ENCODE measurements at regions not wholly inside any gene's neighbourhood (a gene's known extent, or its start where the extent isn't known, plus 50 kb on each side); places are given as distances from the start of the nearest gene placed in this dataset.

DNA sequence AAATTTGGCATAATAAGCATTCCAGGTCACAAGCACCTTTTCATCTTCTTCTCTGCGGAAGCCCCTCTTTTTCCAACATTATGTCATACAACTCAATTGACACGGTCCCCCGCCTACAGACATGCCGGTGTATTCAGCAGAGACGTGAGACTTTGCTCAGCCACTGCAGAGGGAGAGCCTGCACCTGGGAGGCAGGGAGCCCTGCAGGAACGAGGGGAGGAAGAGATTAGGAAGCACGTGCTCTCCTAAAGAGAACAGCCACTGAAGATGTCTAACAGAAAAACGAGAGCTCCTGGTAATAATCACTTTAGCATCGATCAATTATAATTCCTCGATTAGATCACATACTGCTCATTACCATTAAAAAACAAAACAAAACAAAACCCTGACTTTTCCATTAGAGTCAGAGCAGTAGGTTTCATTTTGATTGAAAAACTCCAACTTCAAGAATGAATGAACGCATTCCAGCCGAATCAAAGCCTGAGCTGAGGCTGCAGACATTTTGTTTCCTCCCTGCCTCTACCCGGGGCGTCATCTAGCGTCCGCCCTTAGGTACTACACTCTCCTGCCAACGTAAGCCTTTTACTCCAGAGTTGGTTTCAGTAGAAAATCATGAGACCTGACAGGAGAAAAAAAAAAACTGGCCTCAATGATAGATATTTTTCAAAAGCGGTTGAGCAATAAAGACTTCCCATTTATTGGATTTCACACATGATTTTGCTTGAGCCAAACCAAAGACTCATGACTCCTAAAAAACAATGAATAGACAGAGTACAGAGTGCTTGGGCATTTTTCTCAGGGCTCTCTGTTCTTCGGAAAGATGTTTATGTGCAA, 194.5 kb downstream of the KATNAL1 start (continued):
- TF ChIP-seq MZF1 (tag by site-specific recombination; IDR thresholded peaks at IDR 0.05; ENCODE audit: borderline replicate concordance) (no peak), MYNN (tag by site-specific recombination; IDR thresholded peaks at IDR 0.05; ENCODE audit: borderline replicate concordance) (no peak), ZNF2 (tag by site-specific recombination; IDR thresholded peaks at IDR 0.05) (peak; percentile 61; the same call in 1 of the 2 replicates)

DNA sequence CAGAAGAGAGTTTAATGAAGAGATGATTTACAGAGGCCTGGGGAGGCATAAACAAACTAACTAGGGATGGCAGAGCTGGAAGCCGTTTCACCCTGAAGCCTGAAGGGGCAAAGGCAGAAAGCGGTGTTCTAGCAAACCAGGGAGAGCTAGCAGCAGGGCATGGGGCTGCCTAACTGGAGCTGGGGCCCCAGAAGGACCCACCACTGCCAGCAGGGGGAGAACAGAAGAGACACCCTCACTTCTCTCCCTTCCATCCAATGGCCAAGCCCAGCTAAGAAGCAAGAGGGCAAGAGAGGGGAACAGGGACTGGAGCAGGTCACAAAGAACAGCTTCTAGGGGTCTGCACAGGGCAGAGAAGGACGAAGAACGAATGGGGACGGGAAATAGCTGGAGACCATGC, 195.5 kb downstream of the KATNAL1 start:
- Histone ChIP-seq H3K4me1 (ENCODE audit: control insufficient read depth, insufficient read depth, low read length) (peaks cover 5% of the 10 kb centered on the region), H3K9me3 (ENCODE audit: control insufficient read depth, insufficient read depth, low read depth, low read length) (no peaks in the 10 kb centered on the region), H3K36me3 (ENCODE audit: control insufficient read depth in 2 of 2, insufficient read depth in 1 of 2, low read length in 2 of 2) (no peaks in the 10 kb centered on the region), H3K4me3 (ENCODE audit: low read depth, low read length) (no peak overlapping the region), H3K27ac (ENCODE audit: extremely low read depth, low read depth, low read length) (no peak overlapping the region)
- TF ChIP-seq, protein P1, sequence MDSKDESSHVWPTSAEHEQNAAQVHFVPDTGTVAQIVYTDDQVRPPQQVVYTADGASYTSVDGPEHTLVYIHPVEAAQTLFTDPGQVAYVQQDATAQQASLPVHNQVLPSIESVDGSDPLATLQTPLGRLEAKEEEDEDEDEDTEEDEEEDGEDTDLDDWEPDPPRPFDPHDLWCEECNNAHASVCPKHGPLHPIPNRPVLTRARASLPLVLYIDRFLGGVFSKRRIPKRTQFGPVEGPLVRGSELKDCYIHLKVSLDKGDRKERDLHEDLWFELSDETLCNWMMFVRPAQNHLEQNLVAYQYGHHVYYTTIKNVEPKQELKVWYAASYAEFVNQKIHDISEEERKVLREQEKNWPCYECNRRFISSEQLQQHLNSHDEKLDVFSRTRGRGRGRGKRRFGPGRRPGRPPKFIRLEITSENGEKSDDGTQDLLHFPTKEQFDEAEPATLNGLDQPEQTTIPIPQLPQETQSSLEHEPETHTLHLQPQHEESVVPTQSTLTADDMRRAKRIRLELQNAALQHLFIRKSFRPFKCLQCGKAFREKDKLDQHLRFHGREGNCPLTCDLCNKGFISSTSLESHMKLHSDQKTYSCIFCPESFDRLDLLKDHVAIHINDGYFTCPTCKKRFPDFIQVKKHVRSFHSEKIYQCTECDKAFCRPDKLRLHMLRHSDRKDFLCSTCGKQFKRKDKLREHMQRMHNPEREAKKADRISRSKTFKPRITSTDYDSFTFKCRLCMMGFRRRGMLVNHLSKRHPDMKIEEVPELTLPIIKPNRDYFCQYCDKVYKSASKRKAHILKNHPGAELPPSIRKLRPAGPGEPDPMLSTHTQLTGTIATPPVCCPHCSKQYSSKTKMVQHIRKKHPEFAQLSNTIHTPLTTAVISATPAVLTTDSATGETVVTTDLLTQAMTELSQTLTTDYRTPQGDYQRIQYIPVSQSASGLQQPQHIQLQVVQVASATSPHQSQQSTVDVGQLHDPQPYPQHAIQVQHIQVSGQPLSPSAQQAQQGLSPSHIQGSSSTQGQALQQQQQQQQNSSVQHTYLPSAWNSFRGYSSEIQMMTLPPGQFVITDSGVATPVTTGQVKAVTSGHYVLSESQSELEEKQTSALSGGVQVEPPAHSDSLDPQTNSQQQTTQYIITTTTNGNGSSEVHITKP (tag by site-specific recombination; IDR thresholded peaks at IDR 0.05) = peak; percentile 59
- peak; percentile 27; the same call in 1 of the 2 replicates for TF ChIP-seq FEZF1 (tag by site-specific recombination; IDR thresholded peaks at IDR 0.05)
- TF ChIP-seq TCF7L2 (IDR thresholded peaks at IDR 0.05; ENCODE audit: borderline replicate concordance, low read depth, low read length) = no peak
- ChIA-PET POLR2A (interaction anchor here (0.6 kb wide), 1 partner anchor 75 kb away, joined by 4 read pairs; no protein-coding TSS in a partner anchor), CTCF (interaction anchor here (0.5 to 5.1 kb wide), 11 partner anchors 83 to 640 kb away, joined by 3 to 55 read pairs (median 4); partner anchors contain the start of gene UBL3)

- H3K36me3 ChIP-seq (ENCODE audit: control insufficient read depth in 2 of 2, insufficient read depth in 1 of 2, low read length in 2 of 2) = no peaks in the 10 kb centered on the region
- POLR2A ChIA-PET = no interaction called here
- no peaks in the 10 kb centered on the region for H3K9me3 ChIP-seq (ENCODE audit: control insufficient read depth, insufficient read depth, low read depth, low read length)
- H3K4me3 ChIP-seq (ENCODE audit: low read depth, low read length) = no peak overlapping the region
- H3K4me1 ChIP-seq (ENCODE audit: control insufficient read depth, insufficient read depth, low read length) = peaks cover 5% of the 10 kb centered on the region
- TF ChIP-seq ZNF610 (tag by site-specific recombination; IDR thresholded peaks at IDR 0.05; ENCODE audit: borderline replicate concordance) (no peak), ZNF23 (tag by site-specific recombination; IDR thresholded peaks at IDR 0.05; ENCODE audit: borderline replicate concordance) (no peak), ZNF529 (tag by site-specific recombination; IDR thresholded peaks at IDR 0.05; ENCODE audit: insufficient replicate concordance) (no peak), ZNF776 (tag by site-specific recombination; IDR thresholded peaks at IDR 0.05; ENCODE audit: borderline replicate concordance) (no peak), REPIN1 (tag by site-specific recombination; IDR thresholded peaks at IDR 0.05; ENCODE audit: low read depth) (no peak), ZNF837 (tag by site-specific recombination; IDR thresholded peaks at IDR 0.05) (no peak), ZBTB1 (tag by site-specific recombination; IDR thresholded peaks at IDR 0.05) (no peak), MEIS1 (CRISPR knock-in tag; IDR thresholded peaks at IDR 0.05; ENCODE audit: borderline replicate concordance) (no peak), ZSCAN5A (tag by site-specific recombination; IDR thresholded peaks at IDR 0.05) (no peak), ZNF239 (tag by site-specific recombination; IDR thresholded peaks at IDR 0.05) (no peak), ZFHX2 (tag by site-specific recombination; conservative IDR thresholded peaks at IDR 0.05) (no peak), ZNF223 (tag by site-specific recombination; IDR thresholded peaks at IDR 0.05) (no peak), ZBTB8A (tag by site-specific recombination; IDR thresholded peaks at IDR 0.05) (no peak), ZNF513 (tag by site-specific recombination; IDR thresholded peaks at IDR 0.05) (no peak)
- TF ChIP-seq, protein P2, sequence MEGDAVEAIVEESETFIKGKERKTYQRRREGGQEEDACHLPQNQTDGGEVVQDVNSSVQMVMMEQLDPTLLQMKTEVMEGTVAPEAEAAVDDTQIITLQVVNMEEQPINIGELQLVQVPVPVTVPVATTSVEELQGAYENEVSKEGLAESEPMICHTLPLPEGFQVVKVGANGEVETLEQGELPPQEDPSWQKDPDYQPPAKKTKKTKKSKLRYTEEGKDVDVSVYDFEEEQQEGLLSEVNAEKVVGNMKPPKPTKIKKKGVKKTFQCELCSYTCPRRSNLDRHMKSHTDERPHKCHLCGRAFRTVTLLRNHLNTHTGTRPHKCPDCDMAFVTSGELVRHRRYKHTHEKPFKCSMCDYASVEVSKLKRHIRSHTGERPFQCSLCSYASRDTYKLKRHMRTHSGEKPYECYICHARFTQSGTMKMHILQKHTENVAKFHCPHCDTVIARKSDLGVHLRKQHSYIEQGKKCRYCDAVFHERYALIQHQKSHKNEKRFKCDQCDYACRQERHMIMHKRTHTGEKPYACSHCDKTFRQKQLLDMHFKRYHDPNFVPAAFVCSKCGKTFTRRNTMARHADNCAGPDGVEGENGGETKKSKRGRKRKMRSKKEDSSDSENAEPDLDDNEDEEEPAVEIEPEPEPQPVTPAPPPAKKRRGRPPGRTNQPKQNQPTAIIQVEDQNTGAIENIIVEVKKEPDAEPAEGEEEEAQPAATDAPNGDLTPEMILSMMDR (tag by site-specific recombination; IDR thresholded peaks at IDR 0.05) = no peak
- CTCF ChIA-PET = interaction anchor here (0.6 to 1.1 kb wide), 6 partner anchors 89 to 639 kb away, joined by 3 to 4 read pairs (median 3); no protein-coding TSS in a partner anchor
- no peak overlapping the region for H3K27ac ChIP-seq (ENCODE audit: extremely low read depth, low read depth, low read length)
Observed at GRCh38 chr13:30110301-30111070, 196.9 kb downstream of the KATNAL1 start.
